Neural cell (in vitro differentiated cells): ENCODE measurements at regions not wholly inside any gene's neighbourhood (a gene's known extent, or its start where the extent isn't known, plus 50 kb on each side); places are given as distances from the start of the nearest gene placed in this dataset.

Experiments
- H2AFZ ChIP-seq: fragments of 200-600, 300-800 bp; sonication (generic), shearing (Covaris generic); 2 replicates; pipeline ENCODE4 v1.6.0; 2014; ENCODE audit warnings: low read depth, mild to moderate bottlenecking, antibody characterized with exemption, low read length, moderate library complexity
- H3F3A ChIP-seq: fragments of 200-600 bp; shearing (Covaris generic); 2 replicates; pipeline ENCODE4 v1.6.1; 2016; ENCODE audit warnings: mild to moderate bottlenecking, moderate library complexity, mixed read lengths, antibody characterized with exemption, low read length; ENCODE audit not compliant: insufficient read depth, poor library complexity, severe bottlenecking
- H3K27ac ChIP-seq: fragments of 200-600, 300-800 bp; sonication (generic), shearing (Covaris generic); 2 replicates; pipeline ENCODE4 v1.5.1; 2014; ENCODE audit warnings: mild to moderate bottlenecking, low read length, moderate library complexity
- H3K27me3 ChIP-seq: fragments of 300-800, 200-600 bp; sonication (generic), shearing (Covaris generic); 2 replicates; pipeline ENCODE4 v1.6.0; 2014; ENCODE audit warnings: mild to moderate bottlenecking, low read depth, low read length, moderate library complexity; ENCODE audit not compliant: insufficient read depth
- H3K36me3 ChIP-seq: fragments of 300-800, 200-600 bp; sonication (generic), shearing (Covaris generic); 2 replicates; pipeline ENCODE4 v1.5.1; 2014; ENCODE audit warnings: mild to moderate bottlenecking, antibody characterized with exemption, low read length, moderate library complexity; ENCODE audit not compliant: insufficient read depth
- H3K4me2 ChIP-seq: fragments of 300-800, 200-600 bp; sonication (generic), shearing (Covaris generic); 2 replicates; pipeline ENCODE4 v1.6.0; 2014; ENCODE audit warnings: mild to moderate bottlenecking, low read length
- H3K4me3 ChIP-seq: fragments of 300-800, 200-600 bp; sonication (generic), shearing (Covaris generic); 2 replicates; pipeline ENCODE4 v1.5.1; 2014; ENCODE audit warnings: mild to moderate bottlenecking, low read length, moderate library complexity
- H3K79me2 ChIP-seq: fragments of 200-600 bp; shearing (Covaris generic); replicated peaks from 2 replicates; pipeline ENCODE4 v1.6.0; 2014; ENCODE audit warnings: mild to moderate bottlenecking, low read length, moderate library complexity; ENCODE audit not compliant: insufficient read depth
- H3K9ac ChIP-seq: fragments of 300-800, 200-600 bp; sonication (generic), shearing (Covaris generic); 2 replicates; pipeline ENCODE4 v1.6.1; 2016; ENCODE audit warnings: mild to moderate bottlenecking, low read length, mixed read lengths
- H3K9me2 ChIP-seq: fragments of 200-600 bp; shearing (Covaris generic); 2 replicates; pipeline ENCODE4 v1.6.1; 2016; ENCODE audit warnings: mild to moderate bottlenecking, low read length, mixed read lengths; ENCODE audit not compliant: insufficient read depth
- H3K9me3 ChIP-seq: fragments of 200-600, 300-800 bp; sonication (generic), shearing (Covaris generic); 2 replicates; pipeline ENCODE4 v1.6.1; 2016; ENCODE audit warnings: mild to moderate bottlenecking, mixed run types, low read length, moderate library complexity, mixed read lengths
- H4K20me1 ChIP-seq: fragments of 200-600 bp; shearing (Covaris generic); 2 replicates; pipeline ENCODE4 v1.6.1; 2016; ENCODE audit warnings: mild to moderate bottlenecking, mixed run types; ENCODE audit not compliant: insufficient read depth
- CTCF ChIP-seq: fragments of 450-650 bp; IDR thresholded peaks from 2 replicates; pipeline ENCODE4 v1.5.1; 2014; ENCODE audit warnings: antibody characterized with exemption, mild to moderate bottlenecking, moderate library complexity; ENCODE audit not compliant: poor library complexity, severe bottlenecking
- EP300 ChIP-seq: fragments of 450-650 bp; conservative IDR thresholded peaks from 2 replicates; pipeline ENCODE4 v1.6.1; 2014; ENCODE audit warnings: antibody characterized with exemption, mild to moderate bottlenecking, moderate library complexity; ENCODE audit not compliant: poor library complexity, severe bottlenecking
- EZH2 ChIP-seq: fragments of 200-600, 300-800 bp; shearing (Covaris generic), sonication (generic); IDR thresholded peaks from 2 replicates; pipeline ENCODE4 v1.6.1; 2014; ENCODE audit warnings: antibody characterized with exemption, low read length, borderline replicate concordance, mild to moderate bottlenecking; ENCODE audit not compliant: insufficient read depth, poor library complexity, severe bottlenecking
- MXI1 ChIP-seq: fragments of 450-650 bp; conservative IDR thresholded peaks from 2 replicates; pipeline ENCODE4 v1.6.1; 2014; ENCODE audit warnings: antibody characterized with exemption, mild to moderate bottlenecking; ENCODE audit not compliant: poor library complexity, severe bottlenecking
- POLR2AphosphoS5 ChIP-seq: IDR thresholded peaks from 2 replicates; pipeline ENCODE4 v1.6.1; 2012
- RAD21 ChIP-seq: fragments of 450-650 bp; conservative IDR thresholded peaks from 2 replicates; pipeline ENCODE4 v1.6.1; 2014; ENCODE audit warnings: antibody characterized with exemption, mild to moderate bottlenecking, moderate library complexity
- SMC3 ChIP-seq: fragments of 450-650 bp; conservative IDR thresholded peaks from 2 replicates; pipeline ENCODE4 v1.6.1; 2014; ENCODE audit warnings: antibody characterized with exemption, mild to moderate bottlenecking, moderate library complexity; ENCODE audit not compliant: poor library complexity
- TAF1 ChIP-seq: IDR thresholded peaks from 2 replicates; pipeline ENCODE4 v1.6.1; 2012; ENCODE audit warnings: low read depth
- TF ChIP-seq, protein P1 (sequence below): IDR thresholded peaks from 2 replicates; pipeline ENCODE4 v1.6.1; 2012; ENCODE audit warnings: borderline replicate concordance

DNA sequence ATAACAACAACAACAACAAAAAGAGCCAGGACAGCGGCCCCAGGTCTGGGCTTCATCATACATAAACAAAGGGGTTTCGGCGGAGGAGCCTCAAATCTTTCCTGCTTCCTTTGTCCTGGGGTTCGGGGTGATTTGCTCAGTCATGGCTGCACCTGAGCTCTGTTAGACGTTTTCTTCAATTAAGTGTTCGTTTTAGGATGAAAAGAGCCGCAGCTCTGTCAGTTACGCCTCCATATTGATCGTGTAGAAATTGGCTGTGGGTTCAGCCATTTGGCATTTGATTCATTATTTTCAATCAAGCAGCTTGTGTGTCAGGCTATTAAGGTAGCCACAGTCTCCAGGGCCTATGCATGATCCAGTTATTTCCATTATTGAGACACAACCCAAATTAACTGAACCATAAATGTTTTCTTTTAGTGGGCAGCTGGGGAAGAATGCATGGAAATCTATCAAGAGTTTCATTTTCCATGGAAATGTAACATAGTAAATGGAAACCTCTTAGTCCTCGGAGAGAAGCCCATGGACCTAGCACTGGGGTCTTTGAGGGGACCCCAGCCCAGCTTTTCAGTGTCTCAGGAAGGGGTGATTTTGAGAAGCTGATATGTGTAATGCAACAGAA, 370.0 kb upstream of the C1orf174 start:
- no peaks in the 10 kb centered on the region for H3K9me3 ChIP-seq
- TF ChIP-seq SMC3, result no peak
- TF ChIP-seq POLR2AphosphoS5, result no peak
- TF ChIP-seq EZH2, result no peak
- TF ChIP-seq, protein P1, sequence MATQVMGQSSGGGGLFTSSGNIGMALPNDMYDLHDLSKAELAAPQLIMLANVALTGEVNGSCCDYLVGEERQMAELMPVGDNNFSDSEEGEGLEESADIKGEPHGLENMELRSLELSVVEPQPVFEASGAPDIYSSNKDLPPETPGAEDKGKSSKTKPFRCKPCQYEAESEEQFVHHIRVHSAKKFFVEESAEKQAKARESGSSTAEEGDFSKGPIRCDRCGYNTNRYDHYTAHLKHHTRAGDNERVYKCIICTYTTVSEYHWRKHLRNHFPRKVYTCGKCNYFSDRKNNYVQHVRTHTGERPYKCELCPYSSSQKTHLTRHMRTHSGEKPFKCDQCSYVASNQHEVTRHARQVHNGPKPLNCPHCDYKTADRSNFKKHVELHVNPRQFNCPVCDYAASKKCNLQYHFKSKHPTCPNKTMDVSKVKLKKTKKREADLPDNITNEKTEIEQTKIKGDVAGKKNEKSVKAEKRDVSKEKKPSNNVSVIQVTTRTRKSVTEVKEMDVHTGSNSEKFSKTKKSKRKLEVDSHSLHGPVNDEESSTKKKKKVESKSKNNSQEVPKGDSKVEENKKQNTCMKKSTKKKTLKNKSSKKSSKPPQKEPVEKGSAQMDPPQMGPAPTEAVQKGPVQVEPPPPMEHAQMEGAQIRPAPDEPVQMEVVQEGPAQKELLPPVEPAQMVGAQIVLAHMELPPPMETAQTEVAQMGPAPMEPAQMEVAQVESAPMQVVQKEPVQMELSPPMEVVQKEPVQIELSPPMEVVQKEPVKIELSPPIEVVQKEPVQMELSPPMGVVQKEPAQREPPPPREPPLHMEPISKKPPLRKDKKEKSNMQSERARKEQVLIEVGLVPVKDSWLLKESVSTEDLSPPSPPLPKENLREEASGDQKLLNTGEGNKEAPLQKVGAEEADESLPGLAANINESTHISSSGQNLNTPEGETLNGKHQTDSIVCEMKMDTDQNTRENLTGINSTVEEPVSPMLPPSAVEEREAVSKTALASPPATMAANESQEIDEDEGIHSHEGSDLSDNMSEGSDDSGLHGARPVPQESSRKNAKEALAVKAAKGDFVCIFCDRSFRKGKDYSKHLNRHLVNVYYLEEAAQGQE, result no peak
- no peak for TF ChIP-seq TAF1
- no peak for TF ChIP-seq EP300
- TF ChIP-seq CTCF, result no peak
- TF ChIP-seq MXI1, result no peak
- no peak for TF ChIP-seq RAD21

DNA sequence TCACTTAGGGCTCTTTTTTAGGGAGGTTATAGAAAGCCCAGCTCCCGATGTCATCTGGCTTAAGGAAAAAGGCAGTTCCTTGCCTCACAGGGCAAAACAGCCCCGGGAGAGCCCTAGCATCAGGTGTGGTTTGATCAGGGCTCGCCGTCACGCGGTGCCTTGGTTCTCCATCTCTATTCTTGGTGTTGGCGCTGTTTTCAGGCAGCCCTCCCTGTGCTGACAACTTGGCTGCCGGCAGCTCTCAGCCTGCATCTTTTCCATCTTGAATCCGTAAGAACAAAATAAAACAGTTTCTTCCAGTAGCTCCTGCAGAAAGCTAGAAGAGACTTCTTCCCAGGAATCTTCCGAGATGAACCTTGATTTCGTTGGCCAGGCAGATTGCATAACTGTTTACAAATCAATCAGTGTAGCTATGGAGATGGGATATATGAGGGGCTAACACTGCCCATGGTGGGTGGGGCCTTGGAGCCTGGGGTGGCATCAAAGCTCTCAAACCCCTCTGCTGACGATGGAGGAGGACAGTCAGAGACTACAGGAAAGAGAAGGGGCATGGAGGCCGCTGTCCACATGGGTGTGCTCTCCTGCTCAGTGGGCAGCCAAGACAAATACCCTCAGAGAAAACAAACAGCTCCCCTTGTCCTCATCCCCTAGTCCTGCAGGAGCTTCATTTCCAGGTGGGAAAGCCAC, 370.7 kb upstream of the C1orf174 start:
- Histone ChIP-seq H2AFZ (no peak overlapping the region), H3K79me2 (no peaks in the 10 kb centered on the region), H3K9me2 (no peaks in the 10 kb centered on the region), H3K4me3 (no peak overlapping the region), H3K9me3 (no peaks in the 10 kb centered on the region), H3F3A (no peaks in the 10 kb centered on the region), H3K27me3 (no peaks in the 10 kb centered on the region), H3K36me3 (no peaks in the 10 kb centered on the region), H4K20me1 (no peaks in the 10 kb centered on the region), H3K9ac (no peak overlapping the region), H3K4me2 (no peak overlapping the region), H3K27ac (no peak overlapping the region)
- TF ChIP-seq CTCF (no peak), EP300 (no peak), EZH2 (no peak), SMC3 (no peak), POLR2AphosphoS5 (no peak), MXI1 (no peak), RAD21 (no peak), TAF1 (no peak)
- TF ChIP-seq, protein P1, result no peak

More for the DNA sequence above, 370.0 kb upstream of the C1orf174 start:
- Histone ChIP-seq H3K36me3 (no peaks in the 10 kb centered on the region), H3K27me3 (no peaks in the 10 kb centered on the region), H3K9me2 (no peaks in the 10 kb centered on the region), H3K9ac (no peak overlapping the region), H3K27ac (no peak overlapping the region), H3K4me2 (no peak overlapping the region), H4K20me1 (no peaks in the 10 kb centered on the region), H3K4me3 (no peak overlapping the region), H3K79me2 (no peaks in the 10 kb centered on the region), H3F3A (no peaks in the 10 kb centered on the region), H2AFZ (no peak overlapping the region)
